ENCODE measurements at regions not wholly inside any gene's neighbourhood (a gene's known extent, or its start where the extent isn't known, plus 50 kb on each side); places are given as distances from the start of the nearest gene placed in this dataset.
A peak's percentile ranks its signal among the peaks of the same experiment; 100 is the strongest.
"Not testable (repeated sequence)": the region's sequence is repeated elsewhere in the genome, so short reads cannot be mapped to it uniquely, and the experiment has no call there.

GRCh38 chr3:27606537-27606936, 115.6 kb downstream of the EOMES start:
- H3K79me2 ChIP-seq (ENCODE audit: insufficient read depth, low read length), result no peaks in the 10 kb centered on the region
- H3K27me3 ChIP-seq (ENCODE audit: insufficient read depth, low read length, poor library complexity, severe bottlenecking), result no peaks in the 10 kb centered on the region
- no peak overlapping the region for H3K4me2 ChIP-seq (ENCODE audit: low read depth, low read length, poor library complexity, severe bottlenecking)
- no peaks in the 10 kb centered on the region for H3K9me2 ChIP-seq (replicated peaks; ENCODE audit: low read depth, low read length)
- no peak overlapping the region for H3K4me3 ChIP-seq (ENCODE audit: low read length, poor library complexity, severe bottlenecking)
- no peaks in the 10 kb centered on the region for H3K9me3 ChIP-seq (ENCODE audit: insufficient read depth, low read depth, low read length)
- TF ChIP-seq EZH2phosphoT487 (IDR thresholded peaks at IDR 0.05; ENCODE audit: borderline replicate concordance), result no peak
- TF ChIP-seq, protein P1, sequence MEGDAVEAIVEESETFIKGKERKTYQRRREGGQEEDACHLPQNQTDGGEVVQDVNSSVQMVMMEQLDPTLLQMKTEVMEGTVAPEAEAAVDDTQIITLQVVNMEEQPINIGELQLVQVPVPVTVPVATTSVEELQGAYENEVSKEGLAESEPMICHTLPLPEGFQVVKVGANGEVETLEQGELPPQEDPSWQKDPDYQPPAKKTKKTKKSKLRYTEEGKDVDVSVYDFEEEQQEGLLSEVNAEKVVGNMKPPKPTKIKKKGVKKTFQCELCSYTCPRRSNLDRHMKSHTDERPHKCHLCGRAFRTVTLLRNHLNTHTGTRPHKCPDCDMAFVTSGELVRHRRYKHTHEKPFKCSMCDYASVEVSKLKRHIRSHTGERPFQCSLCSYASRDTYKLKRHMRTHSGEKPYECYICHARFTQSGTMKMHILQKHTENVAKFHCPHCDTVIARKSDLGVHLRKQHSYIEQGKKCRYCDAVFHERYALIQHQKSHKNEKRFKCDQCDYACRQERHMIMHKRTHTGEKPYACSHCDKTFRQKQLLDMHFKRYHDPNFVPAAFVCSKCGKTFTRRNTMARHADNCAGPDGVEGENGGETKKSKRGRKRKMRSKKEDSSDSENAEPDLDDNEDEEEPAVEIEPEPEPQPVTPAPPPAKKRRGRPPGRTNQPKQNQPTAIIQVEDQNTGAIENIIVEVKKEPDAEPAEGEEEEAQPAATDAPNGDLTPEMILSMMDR (conservative IDR thresholded peaks at IDR 0.05; ENCODE audit: low read length), result no peak
- no peaks in the 10 kb centered on the region for H3K36me3 ChIP-seq (ENCODE audit: insufficient read depth, low read length)
- no peak overlapping the region for H3K9ac ChIP-seq (ENCODE audit: low read depth, low read length, poor library complexity, severe bottlenecking)
- no peak overlapping the region for H2AFZ ChIP-seq (ENCODE audit: low read length)
- H3K4me1 ChIP-seq (ENCODE audit: insufficient read depth, low read length, poor library complexity, severe bottlenecking), result no peaks in the 10 kb centered on the region
- no peaks in the 10 kb centered on the region for H3F3A ChIP-seq (ENCODE audit: low read depth)
- H4K20me1 ChIP-seq (ENCODE audit: insufficient read depth, low read length, poor library complexity, severe bottlenecking), result no peaks in the 10 kb centered on the region

DNA sequence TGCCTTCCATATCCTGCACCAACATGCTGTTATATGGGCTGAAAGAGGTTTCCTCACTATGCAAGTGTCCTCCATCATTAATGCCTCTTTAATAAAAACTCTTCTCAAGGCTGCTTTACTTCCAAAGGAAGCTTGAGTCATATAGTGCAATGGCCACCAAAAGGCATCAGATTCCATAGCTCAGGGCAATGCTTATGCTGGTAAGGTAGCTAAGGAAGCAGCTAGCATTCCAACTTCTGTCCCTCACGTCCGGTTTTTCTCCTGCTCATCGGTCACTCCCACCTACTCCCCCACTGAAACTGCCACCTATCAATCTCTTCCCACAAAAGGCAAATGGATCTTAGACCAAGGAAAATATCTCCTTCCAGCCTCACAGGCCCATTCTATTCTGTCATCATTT, 117.1 kb upstream of the SLC4A7 start:
- not testable (repeated sequence) for H3K9ac ChIP-seq (ENCODE audit: low read depth, low read length, poor library complexity, severe bottlenecking); H4K20me1 ChIP-seq (ENCODE audit: insufficient read depth, low read length, poor library complexity, severe bottlenecking); H3K27me3 ChIP-seq (ENCODE audit: insufficient read depth, low read length, poor library complexity, severe bottlenecking); H3K79me2 ChIP-seq (ENCODE audit: insufficient read depth, low read length); H3K4me3 ChIP-seq (ENCODE audit: low read length, poor library complexity, severe bottlenecking); H3K4me1 ChIP-seq (ENCODE audit: insufficient read depth, low read length, poor library complexity, severe bottlenecking); H3K9me3 ChIP-seq (ENCODE audit: insufficient read depth, low read depth, low read length); H3F3A ChIP-seq (ENCODE audit: low read depth); H3K4me2 ChIP-seq (ENCODE audit: low read depth, low read length, poor library complexity, severe bottlenecking); H2AFZ ChIP-seq (ENCODE audit: low read length); H3K36me3 ChIP-seq (ENCODE audit: insufficient read depth, low read length); H3K9me2 ChIP-seq (replicated peaks; ENCODE audit: low read depth, low read length)

DNA sequence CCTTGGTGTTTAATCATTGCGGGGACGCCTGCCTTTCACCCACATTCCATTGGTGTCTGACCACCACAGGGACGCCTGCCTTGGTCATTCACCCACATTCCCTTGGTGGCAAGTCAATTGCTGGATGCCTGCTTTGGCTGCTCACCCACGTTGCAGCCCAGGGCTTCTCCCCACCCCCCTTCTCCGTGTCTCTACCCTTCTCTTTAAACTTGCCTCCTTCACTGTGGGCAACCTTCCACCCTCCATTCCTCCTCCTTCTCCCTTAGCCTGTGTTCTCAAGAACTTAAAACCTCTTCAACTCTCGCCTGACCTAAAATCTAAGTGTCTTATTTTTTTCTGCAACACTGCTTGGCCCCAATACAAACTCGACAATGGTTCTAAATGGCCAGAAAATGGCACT, 115.6 kb upstream of the SLC4A7 start:
- H3K4me2 ChIP-seq (ENCODE audit: low read depth, low read length, poor library complexity, severe bottlenecking); H3K9me3 ChIP-seq (ENCODE audit: insufficient read depth, low read depth, low read length); H4K20me1 ChIP-seq (ENCODE audit: insufficient read depth, low read length, poor library complexity, severe bottlenecking); H3K9me2 ChIP-seq (replicated peaks; ENCODE audit: low read depth, low read length); H3K79me2 ChIP-seq (ENCODE audit: insufficient read depth, low read length); H3K9ac ChIP-seq (ENCODE audit: low read depth, low read length, poor library complexity, severe bottlenecking); H2AFZ ChIP-seq (ENCODE audit: low read length); H3K36me3 ChIP-seq (ENCODE audit: insufficient read depth, low read length); H3F3A ChIP-seq (ENCODE audit: low read depth); H3K27me3 ChIP-seq (ENCODE audit: insufficient read depth, low read length, poor library complexity, severe bottlenecking); H3K4me3 ChIP-seq (ENCODE audit: low read length, poor library complexity, severe bottlenecking): not testable (repeated sequence)
- peaks cover 14% of the 10 kb centered on the region for H3K4me1 ChIP-seq (ENCODE audit: insufficient read depth, low read length, poor library complexity, severe bottlenecking)

DNA sequence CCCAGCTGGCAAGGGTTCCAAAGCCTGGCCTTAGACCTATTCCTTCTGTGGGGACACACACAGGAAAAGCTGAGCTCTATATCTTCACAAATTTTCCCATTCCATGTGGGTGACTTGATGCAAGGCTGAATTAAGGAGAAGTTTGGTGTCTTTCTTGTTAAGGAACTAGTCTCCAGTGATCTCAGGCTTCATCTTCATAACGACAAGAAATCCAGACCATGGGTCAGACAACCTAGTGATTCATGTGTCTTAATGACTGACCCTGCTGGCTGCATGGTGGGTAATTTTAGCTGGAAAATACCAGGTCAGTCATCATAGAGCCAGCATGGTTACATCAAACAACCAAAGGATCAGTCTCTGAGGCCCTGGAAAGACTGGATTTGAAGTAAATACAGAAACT, 112.7 kb upstream of the SLC4A7 start:
- Histone ChIP-seq H3K4me2 (ENCODE audit: low read depth, low read length, poor library complexity, severe bottlenecking) (peak overlapping the region; percentile 61), H3K9me3 (ENCODE audit: insufficient read depth, low read depth, low read length) (no peaks in the 10 kb centered on the region; the same call in 1 of the 2 replicates), H4K20me1 (ENCODE audit: insufficient read depth, low read length, poor library complexity, severe bottlenecking) (no peaks in the 10 kb centered on the region), H3F3A (ENCODE audit: low read depth) (no peaks in the 10 kb centered on the region), H3K9ac (ENCODE audit: low read depth, low read length, poor library complexity, severe bottlenecking) (no peak overlapping the region), H3K4me3 (ENCODE audit: low read length, poor library complexity, severe bottlenecking) (no peak overlapping the region), H3K27me3 (ENCODE audit: insufficient read depth, low read length, poor library complexity, severe bottlenecking) (no peaks in the 10 kb centered on the region), H3K9me2 (replicated peaks; ENCODE audit: low read depth, low read length) (no peaks in the 10 kb centered on the region), H3K36me3 (ENCODE audit: insufficient read depth, low read length) (no peaks in the 10 kb centered on the region), H3K79me2 (ENCODE audit: insufficient read depth, low read length) (no peaks in the 10 kb centered on the region), H3K4me1 (ENCODE audit: insufficient read depth, low read length, poor library complexity, severe bottlenecking) (peaks cover 17% of the 10 kb centered on the region), H2AFZ (ENCODE audit: low read length) (peak overlapping the region; percentile 85; the same call in 1 of the 2 replicates)
- TF ChIP-seq EZH2phosphoT487 (IDR thresholded peaks at IDR 0.05; ENCODE audit: borderline replicate concordance), result no peak
- TF ChIP-seq, protein P1 (conservative IDR thresholded peaks at IDR 0.05; ENCODE audit: low read length), result no peak
